OCI-LY3 (cell line): ENCODE measurements at regions not wholly inside any gene's neighbourhood (a gene's known extent, or its start where the extent isn't known, plus 50 kb on each side); places are given as distances from the start of the nearest gene placed in this dataset.

Experiments used
- H2AFZ ChIP-seq: fragments of 200-600, 300-600 bp; shearing (Covaris generic); 2 replicates; pipeline ENCODE4 v1.6.0; 2014; ENCODE audit warnings: antibody characterized with exemption, low read depth, low read length
- H3K27ac ChIP-seq: fragments of 200-600, 300-600 bp; sonication (generic); 2 replicates; pipeline ENCODE4 v1.5.1; 2014; ENCODE audit warnings: mild to moderate bottlenecking, low read length, moderate library complexity, mixed read lengths
- H3K27me3 ChIP-seq: fragments of 200-600, 300-600 bp; sonication (generic); 2 replicates; pipeline ENCODE4 v1.6.1; 2014; ENCODE audit warnings: low read depth, low read length, mixed read lengths
- H3K36me3 ChIP-seq: fragments of 200-600, 300-600 bp; sonication (generic); replicated peaks from 2 replicates; pipeline ENCODE3; 2014; ENCODE audit warnings: low read depth, low read length, mixed read lengths
- H3K4me1 ChIP-seq: fragments of 300-600, 200-600 bp; sonication (generic); 2 replicates; pipeline ENCODE4 v1.6.1; 2014; ENCODE audit warnings: low read length, mixed read lengths
- H3K4me2 ChIP-seq: fragments of 200-600, 300-600 bp; sonication (generic); 2 replicates; pipeline ENCODE4 v1.6.1; 2014; ENCODE audit warnings: low read length, mixed read lengths
- H3K4me3 ChIP-seq: fragments of 300-600, 200-600 bp; sonication (generic); 2 replicates; pipeline ENCODE4 v1.5.1; 2014; ENCODE audit warnings: antibody characterized with exemption, mild to moderate bottlenecking, low read length, moderate library complexity
- H3K79me2 ChIP-seq: fragments of 300-600, 200-600 bp; shearing (Covaris generic); 2 replicates; pipeline ENCODE4 v1.6.1; 2014; ENCODE audit warnings: mild to moderate bottlenecking, low read length, mixed read lengths
- H3K9ac ChIP-seq: fragments of 300-600, 200-600 bp; shearing (Covaris generic); 2 replicates; pipeline ENCODE4 v1.6.0; 2014; ENCODE audit warnings: mild to moderate bottlenecking, low read length, moderate library complexity
- H3K9me3 ChIP-seq: fragments of 200-600, 300-600 bp; shearing (Covaris generic); 2 replicates; pipeline ENCODE4 v1.6.1; 2014; ENCODE audit warnings: low read length, mixed read lengths; ENCODE audit not compliant: insufficient read depth
- H4K20me1 ChIP-seq: fragments of 200-600, 300-600 bp; sonication (generic); 2 replicates; pipeline ENCODE4 v1.6.1; 2016; ENCODE audit warnings: low read length, mixed read lengths; ENCODE audit not compliant: insufficient read depth
- EZH2phosphoT487 ChIP-seq: fragments of 200-600 bp; shearing (Covaris generic); IDR thresholded peaks from 2 replicates; pipeline ENCODE4 v1.6.1; 2018; ENCODE audit warnings: antibody characterized with exemption, mixed run types, low read depth
- TF ChIP-seq, protein P1 (sequence below): fragments of 200-600, 300-600 bp; sonication (generic); IDR thresholded peaks from 2 replicates; pipeline ENCODE4 v1.5.1; 2014; ENCODE audit warnings: antibody characterized with exemption, low read length, low read depth

DNA sequence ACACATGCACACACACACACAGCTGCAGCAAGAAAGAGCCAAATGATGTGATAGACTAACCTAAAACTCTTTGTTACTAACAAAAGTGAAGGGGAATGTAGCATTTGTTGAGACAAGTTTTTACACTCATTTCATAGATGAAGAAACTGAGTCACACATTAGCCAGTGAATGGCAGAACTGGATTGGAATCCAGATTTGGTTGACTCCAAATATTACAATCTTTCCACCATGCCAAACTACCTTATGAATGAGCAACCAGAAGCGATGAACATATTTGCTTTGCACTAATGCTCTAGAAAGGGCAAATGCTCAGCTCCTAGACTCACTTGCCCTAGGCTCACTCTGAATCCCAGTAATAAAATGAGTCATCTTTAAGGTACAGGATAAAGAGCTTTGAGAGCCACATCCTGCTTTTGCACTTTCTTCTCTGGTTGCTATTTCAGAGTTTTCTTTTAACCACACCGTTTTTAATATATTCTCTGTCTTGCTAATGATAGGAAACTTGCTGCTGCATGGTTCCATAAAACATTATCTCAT, 111.9 kb downstream of the GPAM start:
- Histone ChIP-seq H3K27ac (no peak overlapping the region), H3K36me3 (no peaks in the 10 kb centered on the region), H3K4me2 (no peak overlapping the region), H3K79me2 (no peaks in the 10 kb centered on the region), H3K9me3 (no peaks in the 10 kb centered on the region), H4K20me1 (no peaks in the 10 kb centered on the region), H2AFZ (no peak overlapping the region), H3K4me3 (no peak overlapping the region), H3K27me3 (no peaks in the 10 kb centered on the region), H3K4me1 (no peaks in the 10 kb centered on the region), H3K9ac (no peak overlapping the region)
- TF ChIP-seq, protein P1, sequence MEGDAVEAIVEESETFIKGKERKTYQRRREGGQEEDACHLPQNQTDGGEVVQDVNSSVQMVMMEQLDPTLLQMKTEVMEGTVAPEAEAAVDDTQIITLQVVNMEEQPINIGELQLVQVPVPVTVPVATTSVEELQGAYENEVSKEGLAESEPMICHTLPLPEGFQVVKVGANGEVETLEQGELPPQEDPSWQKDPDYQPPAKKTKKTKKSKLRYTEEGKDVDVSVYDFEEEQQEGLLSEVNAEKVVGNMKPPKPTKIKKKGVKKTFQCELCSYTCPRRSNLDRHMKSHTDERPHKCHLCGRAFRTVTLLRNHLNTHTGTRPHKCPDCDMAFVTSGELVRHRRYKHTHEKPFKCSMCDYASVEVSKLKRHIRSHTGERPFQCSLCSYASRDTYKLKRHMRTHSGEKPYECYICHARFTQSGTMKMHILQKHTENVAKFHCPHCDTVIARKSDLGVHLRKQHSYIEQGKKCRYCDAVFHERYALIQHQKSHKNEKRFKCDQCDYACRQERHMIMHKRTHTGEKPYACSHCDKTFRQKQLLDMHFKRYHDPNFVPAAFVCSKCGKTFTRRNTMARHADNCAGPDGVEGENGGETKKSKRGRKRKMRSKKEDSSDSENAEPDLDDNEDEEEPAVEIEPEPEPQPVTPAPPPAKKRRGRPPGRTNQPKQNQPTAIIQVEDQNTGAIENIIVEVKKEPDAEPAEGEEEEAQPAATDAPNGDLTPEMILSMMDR, result no peak
- TF ChIP-seq EZH2phosphoT487, result no peak

DNA sequence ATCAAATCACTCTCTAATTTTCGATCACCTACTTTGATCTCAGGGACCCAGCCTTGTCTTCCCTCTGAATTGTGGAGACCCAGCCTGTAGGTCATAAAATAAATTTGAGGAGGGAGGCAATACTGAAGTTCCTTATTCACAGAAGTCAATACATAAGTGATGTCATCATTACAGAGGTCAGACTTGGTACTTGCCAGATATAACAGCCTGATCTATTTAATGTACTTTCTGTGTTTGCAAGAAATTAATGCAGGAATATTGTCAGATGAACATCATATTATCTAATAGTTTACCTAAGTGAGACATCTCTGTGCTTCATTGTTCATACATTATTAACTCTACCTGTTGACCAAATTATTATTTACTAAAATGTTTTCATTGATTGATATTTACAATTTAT, 105.6 kb downstream of the GPAM start:
- H3K9me3 ChIP-seq, result no peaks in the 10 kb centered on the region
- no peak overlapping the region for H3K4me3 ChIP-seq
- H3K4me2 ChIP-seq, result no peak overlapping the region
- no peaks in the 10 kb centered on the region for H3K79me2 ChIP-seq
- H3K27ac ChIP-seq, result no peak overlapping the region
- H2AFZ ChIP-seq, result no peak overlapping the region
- H3K27me3 ChIP-seq, result no peaks in the 10 kb centered on the region
- no peaks in the 10 kb centered on the region for H3K36me3 ChIP-seq
- H4K20me1 ChIP-seq, result no peaks in the 10 kb centered on the region
- no peaks in the 10 kb centered on the region for H3K4me1 ChIP-seq
- TF ChIP-seq EZH2phosphoT487, result no peak
- H3K9ac ChIP-seq, result no peak overlapping the region

DNA sequence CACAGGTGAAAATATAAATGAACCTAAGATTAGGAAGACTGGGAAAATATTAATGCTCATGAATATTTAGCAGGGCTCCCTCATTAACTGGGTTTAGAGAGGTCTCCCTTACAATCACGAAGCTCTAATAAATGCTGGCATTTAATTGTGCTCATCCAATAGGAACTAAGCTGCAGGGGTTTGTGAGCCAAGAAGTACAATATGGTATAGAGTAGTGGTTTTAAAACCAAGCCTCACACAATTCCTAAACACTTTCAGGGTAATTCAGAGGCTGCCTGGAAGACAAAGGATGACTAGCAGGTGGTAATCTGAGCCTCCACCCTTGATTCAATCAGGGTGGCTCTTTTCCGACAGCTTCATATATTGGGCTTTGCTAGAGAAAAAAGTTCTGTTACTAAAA, 103.3 kb downstream of the GPAM start:
- H3K36me3 ChIP-seq, result no peaks in the 10 kb centered on the region
- H3K27ac ChIP-seq, result no peak overlapping the region
- H3K4me2 ChIP-seq, result no peak overlapping the region
- no peak overlapping the region for H3K9ac ChIP-seq
- no peak overlapping the region for H3K4me3 ChIP-seq
- no peaks in the 10 kb centered on the region for H3K9me3 ChIP-seq
- no peak overlapping the region for H2AFZ ChIP-seq
- H3K79me2 ChIP-seq, result no peaks in the 10 kb centered on the region
- TF ChIP-seq EZH2phosphoT487, result no peak
- TF ChIP-seq, protein P1, result no peak
- no peaks in the 10 kb centered on the region for H3K27me3 ChIP-seq
- no peaks in the 10 kb centered on the region for H4K20me1 ChIP-seq
- no peaks in the 10 kb centered on the region for H3K4me1 ChIP-seq

DNA sequence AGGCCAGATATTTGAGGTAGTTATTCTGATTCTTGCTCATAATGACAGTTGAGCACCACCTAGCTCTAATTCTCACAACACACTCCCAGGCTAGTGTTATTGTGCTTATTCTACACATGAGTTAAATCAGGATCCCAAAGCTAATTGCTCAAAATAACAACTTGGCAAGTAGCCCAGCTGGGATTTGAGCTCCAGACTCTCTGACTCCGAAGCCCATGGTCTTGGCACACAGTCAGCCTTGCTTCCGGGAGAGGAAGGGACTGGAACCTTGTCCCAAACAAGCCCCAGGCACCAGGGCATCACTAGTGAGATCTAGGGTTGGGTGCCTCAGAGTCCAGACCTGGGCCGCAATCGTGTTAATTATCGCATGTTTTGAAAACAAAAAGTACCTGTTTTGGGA, 101.4 kb downstream of the GPAM start:
- Histone ChIP-seq H3K9me3 (no peaks in the 10 kb centered on the region), H3K79me2 (no peaks in the 10 kb centered on the region), H3K27ac (no peak overlapping the region), H3K9ac (no peak overlapping the region), H3K4me3 (no peak overlapping the region), H2AFZ (no peak overlapping the region), H4K20me1 (no peaks in the 10 kb centered on the region), H3K4me2 (no peak overlapping the region), H3K36me3 (no peaks in the 10 kb centered on the region), H3K4me1 (no peaks in the 10 kb centered on the region), H3K27me3 (no peaks in the 10 kb centered on the region)
- no peak for TF ChIP-seq EZH2phosphoT487
- TF ChIP-seq, protein P1, result no peak
